IMR-90 (cell line): ENCODE measurements at regions not wholly inside any gene's neighbourhood (a gene's known extent, or its start where the extent isn't known, plus 50 kb on each side); places are given as distances from the start of the nearest gene placed in this dataset.

Experiments used
- ATAC-seq: fragments of 200-7000 bp; cut with Tn5 transposase; 2 replicates; pipeline ENCODE4 v1.9.1; 2020; ENCODE audit warnings: low read depth, mild to moderate bottlenecking, moderate library complexity
- BruUV-seq: library from RNA; stranded (reverse); fragments of 400-500 nt; replicated peaks from 2 replicates; lab custom pipeline; 2021; lab: Mats Ljungman, UMichigan
- CTCF ChIA-PET: fragments of 300-600 bp; formaldehyde crosslinking; extraction: SDS; loops from one replicate; lab custom pipeline; 2021; ENCODE audit warnings: antibody characterized with exemption; lab: Yijun Ruan, JAX
- POLR2A ChIA-PET: fragments of 300-600 bp; sonication (Branson Sonifier 250); formaldehyde crosslinking; loops from one replicate; lab custom pipeline; 2022; ENCODE audit warnings: antibody characterized with exemption; ENCODE audit not compliant: unreplicated experiment; lab: Charles Lee
- DNase-seq: peaks from one replicate; pipeline ENCODE4 v3.0.0; 2013
- H2AFZ ChIP-seq: replicated peaks from 2 replicates; pipeline ENCODE3; 2013; ENCODE audit warnings: low read length, mild to moderate bottlenecking; ENCODE audit not compliant: poor library complexity
- H2AK5ac ChIP-seq: 2 replicates; pipeline ENCODE4 v1.6.1; 2013; ENCODE audit warnings: low read depth, low read length, inconsistent platforms
- H2AK9ac ChIP-seq: replicated peaks from 2 replicates; pipeline ENCODE3; 2013; ENCODE audit warnings: mild to moderate bottlenecking, low read depth, low read length, moderate library complexity; ENCODE audit not compliant: poor library complexity
- H2BK120ac ChIP-seq: 2 replicates; pipeline ENCODE4 v1.6.1; 2013; ENCODE audit warnings: low read depth, low read length, inconsistent platforms
- H2BK15ac ChIP-seq: 3 replicates; pipeline ENCODE4 v1.6.1; 2013; ENCODE audit warnings: low read depth, low read length, inconsistent platforms
- H2BK20ac ChIP-seq: 2 replicates; pipeline ENCODE4 v1.6.1; 2013; ENCODE audit warnings: low read depth, mild to moderate bottlenecking, inconsistent platforms, low read length, moderate library complexity
- H2BK5ac ChIP-seq: 2 replicates; pipeline ENCODE4 v1.6.1; 2013; ENCODE audit warnings: mild to moderate bottlenecking, low read depth, low read length, inconsistent platforms; ENCODE audit not compliant: poor library complexity, severe bottlenecking
- H3K14ac ChIP-seq: replicated peaks from 2 replicates; pipeline ENCODE4 v1.6.1; 2013; ENCODE audit warnings: low read depth, low read length, inconsistent platforms
- H3K18ac ChIP-seq: 2 replicates; pipeline ENCODE4 v1.6.1; 2013; ENCODE audit warnings: low read depth, low read length, control low read depth
- H3K23ac ChIP-seq: 2 replicates; pipeline ENCODE4 v1.6.1; 2013; ENCODE audit warnings: low read depth, low read length, inconsistent platforms
- H3K27ac ChIP-seq: 2 replicates; pipeline ENCODE4 v1.5.1; 2013; ENCODE audit warnings: mild to moderate bottlenecking, control low read depth, low read length; ENCODE audit not compliant: insufficient read depth
- H3K27me3 ChIP-seq: 2 replicates; pipeline ENCODE4 v1.6.1; 2013; ENCODE audit warnings: low read length; ENCODE audit not compliant: control insufficient read depth, insufficient read depth
- H3K36me3 ChIP-seq: 2 replicates; pipeline ENCODE4 v1.6.1; 2013; ENCODE audit warnings: low read length, mixed read lengths; ENCODE audit not compliant: control insufficient read depth, insufficient read depth
- H3K4ac ChIP-seq: 2 replicates; pipeline ENCODE4 v1.6.1; 2013; ENCODE audit warnings: low read depth, low read length, inconsistent platforms
- H3K4me1 ChIP-seq: 2 replicates; pipeline ENCODE4 v1.6.1; 2013; ENCODE audit warnings: low read length, mixed read lengths; ENCODE audit not compliant: control insufficient read depth, insufficient read depth
- H3K4me2 ChIP-seq: 2 replicates; pipeline ENCODE4 v1.6.1; 2013; ENCODE audit warnings: low read depth, mild to moderate bottlenecking, control low read depth, low read length, moderate library complexity
- H3K4me3 ChIP-seq: 2 replicates; pipeline ENCODE4 v1.5.1; 2013; ENCODE audit warnings: low read depth, mild to moderate bottlenecking, control low read depth, low read length, moderate library complexity; ENCODE audit not compliant: insufficient read depth
- H3K56ac ChIP-seq: 2 replicates; pipeline ENCODE4 v1.6.1; 2013; ENCODE audit warnings: low read length, inconsistent platforms; ENCODE audit not compliant: insufficient read depth; ENCODE audit errors: extremely low read depth
- H3K79me1 ChIP-seq, 2 experiments: 2 replicates each; pipeline ENCODE4 v1.6.1; 2013; ENCODE audit warnings: low read length in 2 of 2, inconsistent platforms in 1 of 2, low read depth in 1 of 2
- H3K9ac ChIP-seq: 2 replicates; pipeline ENCODE4 v1.6.1; 2013; ENCODE audit warnings: low read depth, low read length, control low read depth
- H3K9me1 ChIP-seq: 2 replicates; pipeline ENCODE4 v1.6.1; 2013; ENCODE audit warnings: low read length, inconsistent platforms; ENCODE audit not compliant: insufficient read depth
- H3K9me3 ChIP-seq: 2 replicates; pipeline ENCODE4 v1.6.1; 2013; ENCODE audit warnings: low read length; ENCODE audit not compliant: control insufficient read depth, insufficient read depth
- H4K20me1 ChIP-seq: 2 replicates; pipeline ENCODE4 v1.6.1; 2013; ENCODE audit warnings: low read length, inconsistent platforms; ENCODE audit not compliant: insufficient read depth
- H4K5ac ChIP-seq: 2 replicates; pipeline ENCODE4 v1.6.1; 2013; ENCODE audit warnings: mild to moderate bottlenecking, low read depth, low read length, control low read depth
- H4K8ac ChIP-seq, 2 experiments: 2 replicates each; pipeline ENCODE4 v1.6.1; 2013; ENCODE audit warnings: low read depth in 2 of 2, low read length in 2 of 2, control low read depth in 1 of 2, inconsistent platforms in 1 of 2
- H4K91ac ChIP-seq: 2 replicates; pipeline ENCODE4 v1.6.1; 2013; ENCODE audit warnings: low read depth, low read length, inconsistent platforms; ENCODE audit not compliant: insufficient read depth
- BHLHE40 ChIP-seq: fragments of 150-350 bp; IDR thresholded peaks from 2 replicates; pipeline ENCODE4 v1.6.1; 2016; ENCODE audit warnings: mild to moderate bottlenecking, low read depth, low read length
- CEBPB ChIP-seq: IDR thresholded peaks from 2 replicates; pipeline ENCODE4 v1.6.1; 2012; ENCODE audit warnings: low read depth, low read length, improper control_type of control experiment
- CHD1 ChIP-seq: IDR thresholded peaks from 2 replicates; pipeline ENCODE4 v1.6.1; 2012; ENCODE audit warnings: low read depth, low read length, improper control_type of control experiment
- ELK1 ChIP-seq: fragments of 150-350 bp; IDR thresholded peaks from 2 replicates; pipeline ENCODE4 v1.6.1; 2016; ENCODE audit warnings: low read depth, mild to moderate bottlenecking, low read length, moderate library complexity, borderline replicate concordance
- FOS ChIP-seq: fragments of 150-350 bp; IDR thresholded peaks from 2 replicates; pipeline ENCODE4 v1.6.1; 2016; ENCODE audit warnings: low read depth, low read length
- MAFK ChIP-seq: IDR thresholded peaks from 2 replicates; pipeline ENCODE4 v1.6.1; 2012; ENCODE audit warnings: low read depth, low read length, improper control_type of control experiment
- MAZ ChIP-seq: IDR thresholded peaks from 2 replicates; pipeline ENCODE4 v1.6.1; 2012; ENCODE audit warnings: low read depth, mild to moderate bottlenecking, low read length, improper control_type of control experiment, moderate library complexity, borderline replicate concordance
- NFE2L2 ChIP-seq: fragments of 150-350 bp; IDR thresholded peaks from 2 replicates; pipeline ENCODE4 v1.6.1; 2016; ENCODE audit warnings: low read depth, mild to moderate bottlenecking, low read length
- POLR2A ChIP-seq: IDR thresholded peaks from 2 replicates; pipeline ENCODE4 v1.6.1; 2012; ENCODE audit warnings: mild to moderate bottlenecking, low read depth, low read length
- RAD21 ChIP-seq: IDR thresholded peaks from 2 replicates; pipeline ENCODE4 v1.6.1; 2012; ENCODE audit warnings: low read length, improper control_type of control experiment
- RCOR1 ChIP-seq: IDR thresholded peaks from 2 replicates; pipeline ENCODE4 v1.6.1; 2012; ENCODE audit warnings: mild to moderate bottlenecking, low read length, improper control_type of control experiment; ENCODE audit not compliant: insufficient replicate concordance
- RFX5 ChIP-seq: IDR thresholded peaks from 2 replicates; pipeline ENCODE4 v1.8.0; 2012; ENCODE audit warnings: low read depth, mild to moderate bottlenecking, low read length, moderate library complexity
- SMC3 ChIP-seq: fragments of 150-350 bp; IDR thresholded peaks from 2 replicates; pipeline ENCODE4 v1.6.1; 2016; ENCODE audit warnings: low read depth, mild to moderate bottlenecking, antibody characterized with exemption, low read length, moderate library complexity
- USF2 ChIP-seq: fragments of 150-350 bp; IDR thresholded peaks from 2 replicates; pipeline ENCODE4 v1.6.1; 2017; ENCODE audit warnings: mild to moderate bottlenecking, antibody characterized with exemption, low read length, low read depth
- WGBS, 2 experiments: methylation state at CpG; one replicate each; pipeline versions ENCODE4 v1.1.5 to v1.1.7; 2013; ENCODE audit warnings: missing lambda C conversion rate in 2 of 2; ENCODE audit not compliant: insufficient read length in 1 of 2; ENCODE audit errors: extremely low coverage in 2 of 2; 5-methylcytosine and 5-hydroxymethylcytosine counted together
- dilution Hi-C: fragments of 300-500 bp; cut with HindIII; formaldehyde crosslinking; loops from one replicate; pipeline ENCODE4 v1.14.3; 2018; ENCODE audit warnings: low sequenced_read_pairs; ENCODE audit not compliant: unreplicated experiment
- in situ Hi-C: fragments of 300-500 bp; cut with MboI; formaldehyde crosslinking; loops from 3 replicates; pipeline ENCODE4 v1.14.3; 2019; ENCODE audit warnings: low sequenced_read_pairs, inconsistent platforms, mixed read lengths
- intact Hi-C: fragments of 100-400 bp; cut with micrococcal nuclease; formaldehyde crosslinking; loops from 2 replicates; pipeline ENCODE4 v1.10.0; 2022

- Histone ChIP-seq H3K4me3 (no peak overlapping the region), H3K9ac (no peak overlapping the region), H2BK15ac (no peak overlapping the region), H3K9me1 (no peaks in the 10 kb centered on the region), H3K4me1 (no peaks in the 10 kb centered on the region), H2AFZ (no peak overlapping the region), H3K79me1 (no peaks in the 10 kb centered on the region), H3K27ac (no peak overlapping the region), H3K4ac (no peak overlapping the region), H3K9me3 (no peaks in the 10 kb centered on the region), H3K14ac (no peak overlapping the region), H2BK20ac (no peak overlapping the region), H3K56ac (no peak overlapping the region), H3K4me2 (no peak overlapping the region), H3K27me3 (peaks cover 5% of the 10 kb centered on the region), H4K20me1 (no peaks in the 10 kb centered on the region), H2AK5ac (no peak overlapping the region), H3K23ac (no peak overlapping the region), H4K5ac (no peak overlapping the region), H2AK9ac (no peak overlapping the region), H4K8ac (no peak overlapping the region), H3K18ac (no peak overlapping the region), H2BK5ac (no peak overlapping the region), H2BK120ac (no peak overlapping the region), H4K91ac (no peak overlapping the region), H3K36me3 (no peaks in the 10 kb centered on the region)
- in situ Hi-C loops = no loop called here
- BruUV-seq = no TSS peak
- CTCF ChIA-PET = no interaction called here
- dilution Hi-C loops = no loop called here
- 79% methylated on average over 8 of the region's 9 CpGs; no CpG with 5 or more reads in 1 of the 2 experiments for WGBS, 2 experiments
- DNase-seq (no peak), ATAC-seq (no peak)
- POLR2A ChIA-PET = no interaction called here
- intact Hi-C loops = no loop called here
- TF ChIP-seq SMC3 (no peak), RAD21 (no peak), MAZ (no peak), MAFK (no peak), RCOR1 (no peak), NFE2L2 (no peak), ELK1 (no peak), CEBPB (no peak), POLR2A (no peak), FOS (no peak), BHLHE40 (no peak), RFX5 (no peak), CHD1 (no peak), USF2 (no peak)
Measured at GRCh38 chr20:39839399-39840119, 849.5 kb downstream of the MAFB start.
